GM12875 (cell line): ENCODE measurements at regions not wholly inside any gene's neighbourhood (a gene's known extent, or its start where the extent isn't known, plus 50 kb on each side); places are given as distances from the start of the nearest gene placed in this dataset.

ENCODE experiments used
- H3K4me3 ChIP-seq: one replicate; pipeline ENCODE4 v1.5.1; 2011; ENCODE audit warnings: low read depth, low read length, control low read depth
- CTCF ChIP-seq: IDR thresholded peaks from 2 replicates; pipeline ENCODE4 v1.5.1; 2011; ENCODE audit warnings: low read depth, mild to moderate bottlenecking, control low read depth, inconsistent platforms, low read length, moderate library complexity, borderline replicate concordance; ENCODE audit not compliant: insufficient read depth

GRCh38 chr5:32504329-32504988 lies 59.9 kb upstream of the ZFR start:
- no peak overlapping the region for H3K4me3 ChIP-seq
- no peak for TF ChIP-seq CTCF

GRCh38 chr5:32503261-32503660 lies 58.7 kb upstream of the ZFR start:
- TF ChIP-seq CTCF = no peak
- H3K4me3 ChIP-seq = no peak overlapping the region

GRCh38 chr5:32501071-32502002 lies 56.8 kb upstream of the ZFR start:
- no peak overlapping the region for H3K4me3 ChIP-seq
- TF ChIP-seq CTCF = no peak

- no peak for TF ChIP-seq CTCF
- H3K4me3 ChIP-seq = no peak overlapping the region
These were observed 55.6 kb upstream of the ZFR start for GRCh38 chr5:32500181-32500580.

- no peak overlapping the region for H3K4me3 ChIP-seq
- no peak for TF ChIP-seq CTCF
These were observed 54.7 kb upstream of the ZFR start for GRCh38 chr5:32499261-32499660.

- TF ChIP-seq CTCF = no peak
- no peak overlapping the region for H3K4me3 ChIP-seq
These were observed 53.9 kb upstream of the ZFR start for GRCh38 chr5:32498484-32498883.
